ENCODE measurements at regions not wholly inside any gene's neighbourhood (a gene's known extent, or its start where the extent isn't known, plus 50 kb on each side); places are given as distances from the start of the nearest gene placed in this dataset.

GRCh38 chr4:58602731-58603359 lies 1492.7 kb upstream of the IGFBP7 start:
- Histone ChIP-seq H3K9me3 (replicated peaks; ENCODE audit: control insufficient read depth, insufficient read depth, low read length) (no peaks in the 10 kb centered on the region), H3K27ac (ENCODE audit: insufficient read depth, low read depth, low read length) (no peak overlapping the region), H2AFZ (ENCODE audit: low read depth, low read length) (no peak overlapping the region), H4K20me1 (replicated peaks; ENCODE audit: control insufficient read depth, extremely low read depth, insufficient read depth, low read length) (no peaks in the 10 kb centered on the region), H3K4me1 (ENCODE audit: control insufficient read depth, extremely low read depth, insufficient read depth, low read length) (no peaks in the 10 kb centered on the region), H3K27me3 (ENCODE audit: control insufficient read depth in 2 of 2, insufficient read depth in 2 of 2, low read length in 2 of 2) (no peaks in the 10 kb centered on the region), H3K9ac (replicated peaks; ENCODE audit: extremely low read depth, insufficient read depth, low read length) (no peak overlapping the region), H3K9me1 (replicated peaks; ENCODE audit: control insufficient read depth, extremely low read depth, insufficient read depth, low read length) (no peaks in the 10 kb centered on the region), H3K79me2 (ENCODE audit: control insufficient read depth, insufficient read depth, low read length) (no peaks in the 10 kb centered on the region), H3K36me3 (ENCODE audit: control insufficient read depth in 2 of 2, extremely low read depth in 1 of 2, insufficient read depth in 2 of 2, low read length in 2 of 2) (no peaks in the 10 kb centered on the region), H3K4me3 (replicated peaks in 1 of 3; ENCODE audit: insufficient read depth in 1 of 3, low read depth in 1 of 3, low read length in 3 of 3) (no peak overlapping the region), H3K4me2 (ENCODE audit: insufficient read depth, low read length) (no peak overlapping the region)
- no peak for DNase-seq (ENCODE audit: low read depth, low spot score)
- intact Hi-C loops (cut with micrococcal nuclease) (no loop called here), dilution Hi-C loops (cut with MboI; ENCODE audit: extremely low pct_ligation_motif_present, low sequenced_read_pairs) (no loop called here)
- TF ChIP-seq JUN (IDR thresholded peaks at IDR 0.05; ENCODE audit: borderline replicate concordance, insufficient read depth, insufficient read length, low read depth) = no peak
- TF ChIP-seq EZH2 (IDR thresholded peaks at IDR 0.05; ENCODE audit: borderline replicate concordance, low read depth, low read length, severe bottlenecking) = no peak
- no peak for TF ChIP-seq FOS (IDR thresholded peaks at IDR 0.05; ENCODE audit: borderline replicate concordance, insufficient read depth, low read length)
- no peak for TF ChIP-seq CTCF (IDR thresholded peaks at IDR 0.05; ENCODE audit: extremely low read depth in 1 of 2, insufficient read depth in 1 of 2, low read depth in 1 of 2, low read length in 2 of 2)
- TF ChIP-seq MAX (IDR thresholded peaks at IDR 0.05; ENCODE audit: insufficient read depth, insufficient read length) = no peak
- TF ChIP-seq POLR2AphosphoS5 (IDR thresholded peaks at IDR 0.05; ENCODE audit: insufficient read depth, low read depth, low read length) = no peak
- no peak for TF ChIP-seq GATA2 (IDR thresholded peaks at IDR 0.05; ENCODE audit: insufficient read depth, insufficient read length, low read depth, low read length)
- no peak for TF ChIP-seq POLR2A (IDR thresholded peaks at IDR 0.05; ENCODE audit: low read depth, low read length)
- no peak for TF ChIP-seq MYC (IDR thresholded peaks at IDR 0.05; ENCODE audit: low read depth, low read length)
- ChIA-PET CTCF (interaction anchor here (1.1 kb wide), 1 partner anchor 28 kb away, joined by 4 read pairs; no protein-coding TSS in a partner anchor), POLR2A (no interaction called here)
- no TSS peak for BruUV-seq (replicated peaks)
- FAIRE-seq = no peak

Data from endothelial cell of umbilical vein (primary cell).